ENCODE measurements at regions not wholly inside any gene's neighbourhood (a gene's known extent, or its start where the extent isn't known, plus 50 kb on each side); places are given as distances from the start of the nearest gene placed in this dataset.

DNA sequence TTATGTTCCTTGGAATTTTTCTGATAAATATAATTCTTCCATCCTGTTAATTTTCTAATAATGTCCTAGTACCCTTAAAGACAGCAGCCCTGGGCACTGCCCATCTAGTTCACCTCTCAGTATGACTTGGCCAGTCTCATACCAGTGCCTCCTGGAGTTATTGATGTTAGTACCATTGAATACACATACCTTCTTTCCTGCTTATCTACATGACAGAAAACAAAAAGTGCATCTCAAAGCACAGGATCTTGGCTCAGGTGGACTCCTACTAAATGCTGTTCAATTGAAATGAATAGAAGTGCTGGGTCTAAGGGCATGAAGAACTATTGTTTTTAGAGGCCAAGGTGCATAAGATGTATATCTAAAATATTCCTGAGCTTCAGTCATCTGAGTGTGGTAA is 669.7 kb downstream of the NR2F1-AS1 start:
- TF ChIP-seq, protein P1, sequence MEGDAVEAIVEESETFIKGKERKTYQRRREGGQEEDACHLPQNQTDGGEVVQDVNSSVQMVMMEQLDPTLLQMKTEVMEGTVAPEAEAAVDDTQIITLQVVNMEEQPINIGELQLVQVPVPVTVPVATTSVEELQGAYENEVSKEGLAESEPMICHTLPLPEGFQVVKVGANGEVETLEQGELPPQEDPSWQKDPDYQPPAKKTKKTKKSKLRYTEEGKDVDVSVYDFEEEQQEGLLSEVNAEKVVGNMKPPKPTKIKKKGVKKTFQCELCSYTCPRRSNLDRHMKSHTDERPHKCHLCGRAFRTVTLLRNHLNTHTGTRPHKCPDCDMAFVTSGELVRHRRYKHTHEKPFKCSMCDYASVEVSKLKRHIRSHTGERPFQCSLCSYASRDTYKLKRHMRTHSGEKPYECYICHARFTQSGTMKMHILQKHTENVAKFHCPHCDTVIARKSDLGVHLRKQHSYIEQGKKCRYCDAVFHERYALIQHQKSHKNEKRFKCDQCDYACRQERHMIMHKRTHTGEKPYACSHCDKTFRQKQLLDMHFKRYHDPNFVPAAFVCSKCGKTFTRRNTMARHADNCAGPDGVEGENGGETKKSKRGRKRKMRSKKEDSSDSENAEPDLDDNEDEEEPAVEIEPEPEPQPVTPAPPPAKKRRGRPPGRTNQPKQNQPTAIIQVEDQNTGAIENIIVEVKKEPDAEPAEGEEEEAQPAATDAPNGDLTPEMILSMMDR (IDR thresholded peaks at IDR 0.05; ENCODE audit: low read depth, low read length) = no peak
- no peak for TF ChIP-seq POLR2A (IDR thresholded peaks at IDR 0.05; ENCODE audit: extremely low read depth, insufficient read length)

All from NB4 (cell line).